BJ (cell line): ENCODE measurements at regions not wholly inside any gene's neighbourhood (a gene's known extent, or its start where the extent isn't known, plus 50 kb on each side); places are given as distances from the start of the nearest gene placed in this dataset.

Experiments
- CTCF ChIA-PET: fragments of 350-600 bp; formaldehyde crosslinking; extraction: SDS; loops from one replicate; lab custom pipeline; 2021; ENCODE audit warnings: antibody characterized with exemption, inconsistent platforms; lab: Yijun Ruan, JAX
- POLR2A ChIA-PET: fragments of 300-600 bp; sonication (Branson Sonifier 250); formaldehyde crosslinking; extraction: SDS; loops from one replicate; lab custom pipeline; 2021; ENCODE audit warnings: antibody characterized with exemption; lab: Charles Lee
- DNase-seq: peaks from one replicate; pipeline ENCODE4 v3.0.0-alpha.2; 2011; ENCODE audit warnings: low read depth
- H3K27me3 ChIP-seq: 2 replicates; pipeline ENCODE4 v1.6.0; 2011; ENCODE audit warnings: low read length; ENCODE audit not compliant: control insufficient read depth, insufficient read depth
- H3K36me3 ChIP-seq: 2 replicates; pipeline ENCODE4 v1.5.1; 2011; ENCODE audit warnings: low read length; ENCODE audit not compliant: control insufficient read depth, insufficient read depth
- H3K4me3 ChIP-seq: 2 replicates; pipeline ENCODE4 v1.5.1; 2011; ENCODE audit warnings: low read depth, mild to moderate bottlenecking, control low read depth, low read length
- TF ChIP-seq, protein P1 (sequence below): IDR thresholded peaks from 2 replicates; pipeline ENCODE4 v1.5.1; 2011; ENCODE audit warnings: low read depth, mild to moderate bottlenecking, control low read depth, inconsistent platforms, low read length, moderate library complexity; ENCODE audit not compliant: insufficient read depth

- Histone ChIP-seq H3K27me3 (no peaks in the 10 kb centered on the region), H3K4me3 (no peak overlapping the region), H3K36me3 (no peaks in the 10 kb centered on the region)
- POLR2A ChIA-PET = no interaction called here
- CTCF ChIA-PET = no interaction called here
- TF ChIP-seq, protein P1, sequence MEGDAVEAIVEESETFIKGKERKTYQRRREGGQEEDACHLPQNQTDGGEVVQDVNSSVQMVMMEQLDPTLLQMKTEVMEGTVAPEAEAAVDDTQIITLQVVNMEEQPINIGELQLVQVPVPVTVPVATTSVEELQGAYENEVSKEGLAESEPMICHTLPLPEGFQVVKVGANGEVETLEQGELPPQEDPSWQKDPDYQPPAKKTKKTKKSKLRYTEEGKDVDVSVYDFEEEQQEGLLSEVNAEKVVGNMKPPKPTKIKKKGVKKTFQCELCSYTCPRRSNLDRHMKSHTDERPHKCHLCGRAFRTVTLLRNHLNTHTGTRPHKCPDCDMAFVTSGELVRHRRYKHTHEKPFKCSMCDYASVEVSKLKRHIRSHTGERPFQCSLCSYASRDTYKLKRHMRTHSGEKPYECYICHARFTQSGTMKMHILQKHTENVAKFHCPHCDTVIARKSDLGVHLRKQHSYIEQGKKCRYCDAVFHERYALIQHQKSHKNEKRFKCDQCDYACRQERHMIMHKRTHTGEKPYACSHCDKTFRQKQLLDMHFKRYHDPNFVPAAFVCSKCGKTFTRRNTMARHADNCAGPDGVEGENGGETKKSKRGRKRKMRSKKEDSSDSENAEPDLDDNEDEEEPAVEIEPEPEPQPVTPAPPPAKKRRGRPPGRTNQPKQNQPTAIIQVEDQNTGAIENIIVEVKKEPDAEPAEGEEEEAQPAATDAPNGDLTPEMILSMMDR = no peak
- DNase-seq = no peak
These were observed 126.0 kb upstream of the VSTM2B start for GRCh38 chr19:29399804-29400203.

GRCh38 chr19:29400917-29401711 is 124.7 kb upstream of the VSTM2B start:
- TF ChIP-seq, protein P1 = no peak
- no peak for DNase-seq
- no peaks in the 10 kb centered on the region for H3K36me3 ChIP-seq
- no peaks in the 10 kb centered on the region for H3K27me3 ChIP-seq
- CTCF ChIA-PET = interaction anchor here (0.5 kb wide), 1 partner anchor 67 kb away, joined by 3 read pairs; no protein-coding TSS in a partner anchor
- POLR2A ChIA-PET = interaction anchor here (0.6 kb wide), 1 partner anchor 605 kb away, joined by 6 read pairs; no protein-coding TSS in a partner anchor
- H3K4me3 ChIP-seq = no peak overlapping the region

- TF ChIP-seq, protein P1 = no peak
- ChIA-PET POLR2A (interaction anchor here (0.6 kb wide), 1 partner anchor 606 kb away, joined by 6 read pairs; no protein-coding TSS in a partner anchor), CTCF (interaction anchor here (0.5 kb wide), 1 partner anchor 68 kb away, joined by 3 read pairs; no protein-coding TSS in a partner anchor)
- Histone ChIP-seq H3K36me3 (no peaks in the 10 kb centered on the region), H3K27me3 (no peaks in the 10 kb centered on the region), H3K4me3 (no peak overlapping the region)
- DNase-seq = no peak
These were observed 123.9 kb upstream of the VSTM2B start for GRCh38 chr19:29401712-29402421.

GRCh38 chr19:29402563-29402962 is 123.2 kb upstream of the VSTM2B start:
- CTCF ChIA-PET = no interaction called here
- no peak for DNase-seq
- Histone ChIP-seq H3K27me3 (no peaks in the 10 kb centered on the region), H3K4me3 (no peak overlapping the region), H3K36me3 (no peaks in the 10 kb centered on the region)
- TF ChIP-seq, protein P1 = no peak
- POLR2A ChIA-PET = no interaction called here

- ChIA-PET POLR2A (no interaction called here), CTCF (no interaction called here)
- TF ChIP-seq, protein P1 = no peak
- Histone ChIP-seq H3K36me3 (no peaks in the 10 kb centered on the region), H3K4me3 (no peak overlapping the region), H3K27me3 (no peaks in the 10 kb centered on the region)
- DNase-seq = no peak
These were observed 121.8 kb upstream of the VSTM2B start for GRCh38 chr19:29404015-29404414.
